Heart right ventricle (tissue), 16 donors: ENCODE measurements at regions not wholly inside any gene's neighbourhood (a gene's known extent, or its start where the extent isn't known, plus 50 kb on each side); places are given as distances from the start of the nearest gene placed in this dataset.

Experiments used
- ATAC-seq, 8 donors: fragments of 200-7000 bp; cut with Tn5 transposase; one replicate each; pipeline ENCODE4 v1.9.1; 2020; ENCODE audit warnings: mild to moderate bottlenecking in 8 of 8, moderate library complexity in 8 of 8, moderate number of reproducible peaks in 1 of 8
- DNase-seq, 2 donors: peaks; one replicate each; pipeline ENCODE4 v3.0.0-alpha.2; 2020
- H3K27ac ChIP-seq, 10 donors: fragments of 200-600 bp; sonication (generic) in 2 of 10; one replicate each; pipeline versions ENCODE4 v1.5.0 to v1.8.0; 2020 to 2022; ENCODE audit warnings: mild to moderate bottlenecking in 3 of 10
- H3K27me3 ChIP-seq, 7 donors: fragments of 200-600 bp; one replicate each; pipeline ENCODE4 v1.8.0; 2021 to 2022; ENCODE audit warnings: mild to moderate bottlenecking in 2 of 7
- H3K36me3 ChIP-seq, 9 donors: fragments of 200-600 bp; sonication (generic) in 1 of 9; one replicate each; pipeline versions ENCODE4 v1.5.0 to v1.8.0; 2020 to 2022; ENCODE audit warnings: mild to moderate bottlenecking in 2 of 9
- H3K4me1 ChIP-seq, 9 donors: fragments of 200-600 bp; sonication (generic) in 1 of 9; one replicate each; pipeline versions ENCODE4 v1.5.0 to v1.8.0; 2020 to 2022; ENCODE audit warnings: mild to moderate bottlenecking in 4 of 9
- H3K4me3 ChIP-seq, 10 donors: fragments of 200-600 bp; sonication (generic) in 2 of 10; one replicate each; pipeline versions ENCODE4 v1.5.0 to v1.8.0; 2020 to 2022; ENCODE audit warnings: mild to moderate bottlenecking in 7 of 10, moderate library complexity in 2 of 10
- H3K9me3 ChIP-seq, 11 donors: fragments of 200-600 bp in 10 of 11; sonication (generic) in 2 of 11; one replicate each; pipeline versions ENCODE4 v1.5.0 to v1.8.0; 2013 to 2022; ENCODE audit warnings: mild to moderate bottlenecking in 2 of 11, control low read depth in 1 of 11, moderate library complexity in 1 of 11
- CTCF ChIP-seq, 9 donors: fragments of 200-600 bp; sonication (generic) in 2 of 9; IDR thresholded peaks; one replicate each; pipeline versions ENCODE4 v1.5.0 to v1.8.0; 2021 to 2022; ENCODE audit warnings: antibody characterized with exemption in 9 of 9, mild to moderate bottlenecking in 5 of 9, moderate library complexity in 1 of 9
- WGBS, 2 donors: extraction: QIAGEN DNeasy Blood & Tissue Kit; methylation state at CpG; one replicate each; pipeline ENCODE4 v1.1.7; 2013; ENCODE audit warnings: inconsistent platforms in 1 of 2; 5-methylcytosine and 5-hydroxymethylcytosine counted together
- intact Hi-C, 10 donors: fragments of 100-400 bp; cut with DNase I; formaldehyde crosslinking; loops; one replicate each; pipeline versions ENCODE4 v1.11.1 to v1.14.2; 2022
- donor health status: Arrhythmogenic right ventricular cardiomyopathy.
- donor health status: ischemic (EF 13 %, LVEDD 7.1; RV severe dilation, severe dysfunction).
- donor health status: healthy with polysubstance abuse.
- donor health status: DM: no; HTN: yes; CAD: no.
- donor health status: DM: no; HTN: no; CAD: no.
- donor health status: ischemic (EF 25% LVEDD 6.9; RV normal size, moderate dysfunction).
- donor health status: ischemic (EF 25% LVEDD 5.7; RV mildly dilated, moderate dysfunction).
- donor health status: healthy.
- donor health status: DM: yes; HTN: yes; CAD: no.
- donor health status: Ischemic cardiomyopathy.
- donor health status: ischemic (EF 35%, LVEDD 5.7; RV mildly dilated, moderate dysfunction).
- donor health status: nonischemic (EF 11% LVEDD 7.7; RV severe dilation, severe dysfunction).
- donor health status: DM: yes; HTN: yes; CAD: no.
- donor health status: PGD.
- donor health status: ischemic (EF 29% LVEDD 5.4; RV normal size, mild dysfunction).
- donor health status: nonischemic (EF 23%, LVEDD 6.1; RV moderate dilation, normal function).

- peak overlapping the region in 7 of 10 donors; percentile 13 to 39 (median 25) for H3K4me3 ChIP-seq
- peak overlapping the region in 4 of 10 donors; percentile 3 to 52 (median 21) for H3K27ac ChIP-seq
- no peak for DNase-seq
- peaks cover 0 to 22% (median 0%) of the 10 kb centered on the region in 9 donors for H3K4me1 ChIP-seq
- H3K36me3 ChIP-seq: no peaks in the 10 kb centered on the region
- no peaks in the 10 kb centered on the region for H3K9me3 ChIP-seq
- ATAC-seq: peak in 3 of 8 donors; percentile 34 to 47 (median 47)
- TF ChIP-seq CTCF (IDR thresholded peaks at IDR 0.05): no peak
- intact Hi-C loops: no loop called here
- 47 to 51% methylated on average over 5 of the region's 5 CpGs for WGBS, 2 donors
- H3K27me3 ChIP-seq: no peaks in the 10 kb centered on the region
Observed at GRCh38 chr7:17130281-17131059, 168.0 kb upstream of the AHR start.

GRCh38 chr7:17131060-17131345, 167.4 kb upstream of the AHR start:
- intact Hi-C loops: no loop called here
- no peak for DNase-seq

GRCh38 chr7:17131983-17132655, 166.3 kb upstream of the AHR start:
- no peak for ATAC-seq
- WGBS, 2 donors: 97 to 98% methylated on average over 6 of the region's 6 CpGs

More at GRCh38 chr7:17131060-17131345, 167.4 kb upstream of the AHR start:
- no peak for TF ChIP-seq CTCF (IDR thresholded peaks at IDR 0.05)
- WGBS, 2 donors: 37 to 51% methylated on average over 5 of the region's 5 CpGs
- Histone ChIP-seq H3K27me3 (no peaks in the 10 kb centered on the region), H3K9me3 (no peaks in the 10 kb centered on the region), H3K27ac (peak overlapping the region in 2 of 10 donors; percentile 3 to 52), H3K4me1 (peaks cover 0 to 22% (median 0%) of the 10 kb centered on the region in 9 donors), H3K4me3 (peak overlapping the region in 7 of 10 donors; percentile 13 to 39 (median 25)), H3K36me3 (no peaks in the 10 kb centered on the region)
- ATAC-seq: no peak

GRCh38 chr7:17132726-17133125, 165.7 kb upstream of the AHR start:
- 65 to 70% methylated on average over 3 of the region's 3 CpGs for WGBS, 2 donors
- Histone ChIP-seq H3K36me3 (no peaks in the 10 kb centered on the region), H3K27me3 (no peaks in the 10 kb centered on the region), H3K9me3 (no peaks in the 10 kb centered on the region), H3K4me3 (no peak overlapping the region), H3K27ac (no peak overlapping the region), H3K4me1 (peaks cover 0 to 13% (median 0%) of the 10 kb centered on the region in 9 donors)
- DNase-seq (no peak), ATAC-seq (no peak)
- intact Hi-C loops: no loop called here
- TF ChIP-seq CTCF (IDR thresholded peaks at IDR 0.05): no peak

More at GRCh38 chr7:17131983-17132655, 166.3 kb upstream of the AHR start:
- H3K27me3 ChIP-seq: no peaks in the 10 kb centered on the region
- DNase-seq: no peak
- intact Hi-C loops: no loop called here
- H3K4me1 ChIP-seq: peaks cover 0 to 18% (median 0%) of the 10 kb centered on the region in 9 donors
- H3K27ac ChIP-seq: no peak overlapping the region
- TF ChIP-seq CTCF (IDR thresholded peaks at IDR 0.05): no peak
- no peaks in the 10 kb centered on the region for H3K36me3 ChIP-seq
- no peak overlapping the region for H3K4me3 ChIP-seq
- no peaks in the 10 kb centered on the region for H3K9me3 ChIP-seq
